Naive B cell (primary cell): ENCODE measurements at regions not wholly inside any gene's neighbourhood (a gene's known extent, or its start where the extent isn't known, plus 50 kb on each side); places are given as distances from the start of the nearest gene placed in this dataset.
"Not testable (repeated sequence)": the region's sequence is repeated elsewhere in the genome, so short reads cannot be mapped to it uniquely, and the experiment has no call there.

Experiments
- ATAC-seq, 2 donors: fragments of 150-1000 bp; cut with Tn5 transposase; 2 replicates each; pipeline ENCODE4 v1.10.0; 2021; ENCODE audit warnings: low read depth in 2 of 2, mild to moderate bottlenecking in 2 of 2, moderate library complexity in 2 of 2
- DNase-seq: peaks from one replicate; pipeline ENCODE4 v3.0.0; 2022
- H3K27ac Mint-ChIP-seq, 6 donors: one replicate each; pipeline ENCODE4 v1.8.0; 2020 to 2022; ENCODE audit warnings: mild to moderate bottlenecking in 6 of 6, mixed read lengths in 6 of 6, moderate library complexity in 5 of 6, inconsistent platforms in 2 of 6
- H3K27me3 Mint-ChIP-seq, 3 donors: one replicate each; pipeline ENCODE4 v1.8.0; 2021 to 2022; ENCODE audit warnings: mixed read lengths in 3 of 3, mild to moderate bottlenecking in 1 of 3
- H3K36me3 Mint-ChIP-seq, 2 donors: one replicate each; pipeline ENCODE4 v1.8.0; 2020 to 2022; ENCODE audit warnings: mixed read lengths in 2 of 2, inconsistent platforms in 1 of 2, mild to moderate bottlenecking in 1 of 2
- H3K4me1 Mint-ChIP-seq, 3 donors: one replicate each; pipeline ENCODE4 v1.8.0; 2020 to 2022; ENCODE audit warnings: mixed read lengths in 3 of 3, inconsistent platforms in 1 of 3, mild to moderate bottlenecking in 1 of 3, moderate library complexity in 1 of 3
- H3K4me3 Mint-ChIP-seq, 8 donors: one replicate each; pipeline ENCODE4 v1.8.0; 2020 to 2022; ENCODE audit warnings: mild to moderate bottlenecking in 8 of 8, mixed read lengths in 8 of 8, moderate library complexity in 8 of 8, inconsistent platforms in 2 of 8
- H3K9me3 Mint-ChIP-seq, 7 donors: one replicate each; pipeline ENCODE4 v1.8.0; 2020 to 2022; ENCODE audit warnings: mixed read lengths in 7 of 7, mild to moderate bottlenecking in 5 of 7, inconsistent platforms in 2 of 7, moderate library complexity in 1 of 7

DNA sequence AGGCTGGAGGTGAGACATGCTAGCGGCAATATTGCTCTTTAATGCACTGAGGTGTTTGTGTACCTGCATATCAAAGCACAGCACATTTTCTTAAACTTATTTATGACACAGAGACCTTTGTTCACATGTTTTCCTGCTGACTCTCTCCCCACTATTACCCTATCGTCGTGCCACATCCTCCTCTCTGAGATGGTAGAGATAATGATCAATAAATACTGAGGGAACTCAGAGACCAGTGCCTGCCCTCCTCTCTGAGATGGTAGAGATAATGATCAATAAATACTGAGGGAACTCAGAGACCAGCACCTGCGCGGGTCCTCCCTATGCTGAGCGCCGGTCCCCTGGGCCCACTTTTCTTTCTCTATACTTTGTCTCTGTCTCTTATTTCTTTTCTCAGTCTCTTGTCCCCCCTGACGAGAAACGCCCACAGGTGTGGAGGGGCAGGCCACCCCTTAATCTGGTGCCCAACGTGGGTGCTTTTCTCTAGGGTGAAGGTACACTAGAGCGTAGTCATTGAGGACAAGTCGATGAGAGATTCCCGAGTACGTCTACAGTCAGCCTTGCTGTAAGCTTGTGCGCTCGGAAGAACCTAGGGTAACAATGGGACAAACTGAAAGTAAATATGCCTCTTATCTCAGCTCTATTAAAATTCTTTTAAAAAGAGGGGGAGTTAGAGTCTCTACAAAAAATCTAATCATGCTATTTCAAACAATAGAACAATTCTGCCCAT is 157.4 kb downstream of the GPX5 start:
- not testable (repeated sequence) for H3K36me3 Mint-ChIP-seq, H3K9me3 Mint-ChIP-seq, H3K4me3 Mint-ChIP-seq, DNase-seq, ATAC-seq, H3K4me1 Mint-ChIP-seq
- Mint-ChIP-seq H3K27me3 (peaks cover 72 to 82% (median 80%) of the 10 kb centered on the region in 3 donors), H3K27ac (peak overlapping the region in 1 of 6 donors; percentile 20)

DNA sequence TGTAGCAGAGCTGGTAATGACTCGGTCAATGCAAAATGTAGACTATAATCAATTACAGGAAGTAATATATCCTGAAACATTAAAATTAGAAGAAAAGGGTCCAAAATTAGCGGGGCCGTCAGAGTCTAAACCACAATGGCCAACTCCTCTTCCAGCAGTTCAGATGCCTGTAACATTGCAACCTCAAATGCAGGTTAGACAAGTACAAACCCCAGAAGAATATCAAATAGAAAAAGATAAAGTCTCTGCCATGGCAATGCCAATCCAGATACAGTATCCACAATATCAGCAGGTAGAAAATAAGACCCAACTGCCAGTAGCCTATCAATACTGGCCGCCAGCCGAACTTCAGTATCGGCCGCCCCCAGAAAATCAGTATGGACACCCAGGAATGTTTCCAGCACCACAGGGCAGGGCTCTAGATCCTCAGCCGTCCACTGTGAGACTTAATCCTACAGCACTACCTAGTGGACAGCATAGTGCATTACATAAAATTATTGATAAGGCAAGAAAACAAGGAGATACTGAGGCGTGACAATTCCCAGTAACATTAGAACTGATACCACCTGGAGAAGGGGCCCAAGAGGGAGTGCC is 158.4 kb downstream of the GPX5 start:
- Mint-ChIP-seq H3K4me3 (no peak overlapping the region), H3K4me1 (peaks cover 0 to 3% (median 0%) of the 10 kb centered on the region in 3 donors), H3K36me3 (no peaks in the 10 kb centered on the region), H3K27me3 (peaks cover 69 to 84% (median 73%) of the 10 kb centered on the region in 3 donors), H3K9me3 (no peaks in the 10 kb centered on the region), H3K27ac (no peak overlapping the region)
- ATAC-seq (no peak), DNase-seq (peak; percentile 11)

DNA sequence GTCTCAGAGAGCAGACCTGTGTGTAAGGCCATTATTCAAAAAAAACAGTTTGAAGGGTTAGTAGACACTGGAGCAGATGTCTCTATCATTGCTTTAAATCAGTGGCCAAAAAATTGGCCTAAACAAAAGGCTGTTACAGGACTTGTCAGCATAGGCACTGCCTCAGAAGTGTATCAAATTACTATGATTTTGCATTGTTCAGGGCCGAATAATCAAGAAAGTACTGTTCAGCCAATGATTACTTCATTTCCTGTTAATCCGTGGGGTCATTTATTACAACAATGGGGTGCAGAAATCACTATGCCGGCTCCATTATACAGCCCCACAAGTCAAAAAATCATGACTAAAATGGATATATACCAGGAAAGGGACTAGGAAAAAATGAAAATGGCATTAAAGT is 160.3 kb downstream of the GPX5 start:
- not testable (repeated sequence) for ATAC-seq, DNase-seq, H3K36me3 Mint-ChIP-seq

GRCh38 chr6:28686446-28687027 is 160.9 kb downstream of the GPX5 start:
- H3K4me1 Mint-ChIP-seq, H3K9me3 Mint-ChIP-seq, H3K36me3 Mint-ChIP-seq, ATAC-seq, H3K4me3 Mint-ChIP-seq: not testable (repeated sequence)
- Mint-ChIP-seq H3K27ac (peak overlapping the region in 1 of 6 donors; percentile 12), H3K27me3 (peaks cover 82 to 94% (median 87%) of the 10 kb centered on the region in 3 donors)
- peak; percentile 48 for DNase-seq

More for the DNA sequence above, 160.3 kb downstream of the GPX5 start:
- not testable (repeated sequence) for H3K4me1 Mint-ChIP-seq, H3K4me3 Mint-ChIP-seq, H3K9me3 Mint-ChIP-seq
- Mint-ChIP-seq H3K27ac (peak overlapping the region in 1 of 6 donors; percentile 39), H3K27me3 (peaks cover 82 to 90% (median 84%) of the 10 kb centered on the region in 3 donors)

GRCh38 chr6:28687309-28687981 is 161.8 kb downstream of the GPX5 start:
- H3K4me3 Mint-ChIP-seq, H3K9me3 Mint-ChIP-seq, H3K36me3 Mint-ChIP-seq, H3K4me1 Mint-ChIP-seq, ATAC-seq, DNase-seq: not testable (repeated sequence)
- Mint-ChIP-seq H3K27me3 (peaks cover 82 to 92% (median 87%) of the 10 kb centered on the region in 3 donors), H3K27ac (peak overlapping the region in 1 of 6 donors; percentile 33)

- not testable (repeated sequence) for DNase-seq, H3K27ac Mint-ChIP-seq, ATAC-seq, H3K36me3 Mint-ChIP-seq, H3K4me3 Mint-ChIP-seq
- H3K4me1 Mint-ChIP-seq = peaks cover 4 to 12% (median 4%) of the 10 kb centered on the region in 3 donors
- H3K9me3 Mint-ChIP-seq = peaks cover 0 to 21% (median 4%) of the 10 kb centered on the region in 7 donors
- peaks cover 81 to 92% (median 91%) of the 10 kb centered on the region in 3 donors for H3K27me3 Mint-ChIP-seq
Observed at GRCh38 chr6:28691991-28692390, 166.3 kb downstream of the GPX5 start.

- peaks cover 0 to 21% (median 4%) of the 10 kb centered on the region in 7 donors for H3K9me3 Mint-ChIP-seq
- DNase-seq (no peak), ATAC-seq (no peak)
- H3K27me3 Mint-ChIP-seq = peaks cover 83 to 93% (median 91%) of the 10 kb centered on the region in 3 donors
- peak overlapping the region in 1 of 6 donors; percentile 57 for H3K27ac Mint-ChIP-seq
- H3K36me3 Mint-ChIP-seq = peaks cover 0 to 6% of the 10 kb centered on the region in 2 donors
- peaks cover 4 to 12% (median 4%) of the 10 kb centered on the region in 3 donors for H3K4me1 Mint-ChIP-seq
- peak overlapping the region in 1 of 8 donors; percentile 28 for H3K4me3 Mint-ChIP-seq
Observed at GRCh38 chr6:28693033-28693750, 167.5 kb downstream of the GPX5 start.

GRCh38 chr6:28693751-28694443 is 168.2 kb downstream of the GPX5 start:
- Mint-ChIP-seq H3K36me3 (peaks cover 0 to 6% of the 10 kb centered on the region in 2 donors), H3K27ac (peak overlapping the region in 3 of 6 donors; percentile 12 to 67 (median 26)), H3K4me3 (peak overlapping the region in 3 of 8 donors; percentile 17 to 68 (median 28)), H3K9me3 (peaks cover 0 to 21% (median 4%) of the 10 kb centered on the region in 7 donors), H3K4me1 (peaks cover 4 to 12% (median 4%) of the 10 kb centered on the region in 3 donors), H3K27me3 (peaks cover 90 to 96% (median 93%) of the 10 kb centered on the region in 3 donors)
- DNase-seq = no peak
- ATAC-seq = no peak

- H3K9me3 Mint-ChIP-seq = peaks cover 0 to 21% (median 4%) of the 10 kb centered on the region in 7 donors
- no peak for ATAC-seq
- peak overlapping the region in 1 of 8 donors; percentile 31 for H3K4me3 Mint-ChIP-seq
- peak overlapping the region in 1 of 6 donors; percentile 26 for H3K27ac Mint-ChIP-seq
- peaks cover 4 to 12% (median 4%) of the 10 kb centered on the region in 3 donors for H3K4me1 Mint-ChIP-seq
- DNase-seq = no peak
- H3K27me3 Mint-ChIP-seq = peaks cover 82 to 96% (median 89%) of the 10 kb centered on the region in 3 donors
- peaks cover 0 to 6% of the 10 kb centered on the region in 2 donors for H3K36me3 Mint-ChIP-seq
Observed at GRCh38 chr6:28695715-28696114, 170.0 kb downstream of the GPX5 start.

DNA sequence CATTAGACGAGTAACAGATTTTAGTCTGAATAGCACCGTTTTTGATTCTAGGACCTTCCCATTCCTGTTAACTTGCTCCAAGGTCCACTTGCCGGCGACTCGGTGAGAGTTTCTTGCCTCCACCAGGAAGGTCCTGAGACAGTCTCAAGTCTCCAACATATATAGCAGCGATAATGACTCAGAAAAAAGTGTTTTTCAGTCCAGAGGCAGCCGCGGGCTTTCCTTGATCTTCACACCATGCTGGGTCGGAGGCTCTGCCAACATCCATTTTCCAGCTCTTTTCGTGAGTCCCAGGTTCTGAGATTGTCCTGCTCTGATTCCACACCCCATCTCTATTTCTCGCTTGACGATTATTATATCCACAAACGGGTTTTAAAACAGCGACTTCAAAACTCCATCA is 170.5 kb downstream of the GPX5 start:
- H3K4me3 Mint-ChIP-seq = peak overlapping the region in 1 of 8 donors; percentile 31
- H3K27me3 Mint-ChIP-seq = peaks cover 82 to 96% (median 85%) of the 10 kb centered on the region in 3 donors
- peak overlapping the region in 1 of 6 donors; percentile 26 for H3K27ac Mint-ChIP-seq
- H3K36me3 Mint-ChIP-seq = peaks cover 0 to 6% of the 10 kb centered on the region in 2 donors
- peaks cover 0 to 21% (median 4%) of the 10 kb centered on the region in 7 donors for H3K9me3 Mint-ChIP-seq
- ATAC-seq = no peak
- DNase-seq = no peak
- H3K4me1 Mint-ChIP-seq = peaks cover 4 to 12% (median 4%) of the 10 kb centered on the region in 3 donors

GRCh38 chr6:28696682-28697081 is 171.0 kb downstream of the GPX5 start:
- H3K27ac Mint-ChIP-seq = no peak overlapping the region
- H3K9me3 Mint-ChIP-seq = peaks cover 0 to 21% (median 4%) of the 10 kb centered on the region in 7 donors
- DNase-seq (no peak), ATAC-seq (no peak)
- H3K4me3 Mint-ChIP-seq = no peak overlapping the region
- H3K27me3 Mint-ChIP-seq = peaks cover 79 to 95% (median 81%) of the 10 kb centered on the region in 3 donors
- peaks cover 4 to 12% (median 4%) of the 10 kb centered on the region in 3 donors for H3K4me1 Mint-ChIP-seq
- peaks cover 0 to 6% of the 10 kb centered on the region in 2 donors for H3K36me3 Mint-ChIP-seq
